HepG2 (cell line): ENCODE measurements at regions not wholly inside any gene's neighbourhood (a gene's known extent, or its start where the extent isn't known, plus 50 kb on each side); places are given as distances from the start of the nearest gene placed in this dataset.

Source experiments
- ATAC-seq: fragments of 200-7000 bp; cut with Tn5 transposase; 3 replicates; pipeline ENCODE4 v1.9.1; 2020; ENCODE audit warnings: mild to moderate bottlenecking, moderate library complexity
- BruUV-seq: library from RNA; stranded (reverse); fragments of 400-500 nt; replicated peaks from 2 replicates; lab custom pipeline; 2021; lab: Mats Ljungman, UMichigan
- CTCF ChIA-PET: fragments of 300-600 bp; formaldehyde crosslinking; extraction: SDS; loops from one replicate; lab custom pipeline; 2021; ENCODE audit warnings: low total read pairs, inconsistent platforms, low intra/inter-chr PET ratio; lab: Yijun Ruan, JAX
- POLR2A ChIA-PET: fragments of 350-600 bp; sonication (Branson Sonifier 250); formaldehyde crosslinking; loops from one replicate; lab custom pipeline; 2020; ENCODE audit warnings: antibody characterized with exemption, inconsistent platforms; lab: Yijun Ruan, JAX
- DNase-seq: peaks from one replicate; pipeline ENCODE4 v3.0.0-alpha.2; 2015; ENCODE audit warnings: low spot score
- FAIRE-seq: peaks from 3 replicates; lab custom pipeline; 2011; peaks lifted over from hg19 to GRCh38; lab: Jason Lieb, UNC
- H2AFZ ChIP-seq: one replicate; pipeline ENCODE4 v1.6.1; 2011; ENCODE audit warnings: low read length, inconsistent platforms
- H3K27ac ChIP-seq: fragments of 300-600 bp; 3 replicates; pipeline ENCODE4 v1.8.0; 2011; ENCODE audit warnings: mixed run types, mild to moderate bottlenecking, mixed read lengths, low read length, inconsistent platforms; ENCODE audit not compliant: insufficient read depth; ENCODE audit errors: extremely low read length
- H3K27me3 ChIP-seq, 2 experiments: fragments of 200-600 bp in 1 of 2; 2 replicates in 1 of 2; 3 replicates in 1 of 2; pipeline versions ENCODE4 v1.6.0 to v1.8.0; 2011; ENCODE audit warnings: low read length in 2 of 2, mild to moderate bottlenecking in 2 of 2, moderate library complexity in 2 of 2, inconsistent platforms in 1 of 2; ENCODE audit not compliant: insufficient read depth in 2 of 2, control insufficient read depth in 1 of 2
- H3K36me3 ChIP-seq, 2 experiments: fragments of 200-600 bp in 1 of 2; replicated peaks in 1 of 2; 2 replicates in 1 of 2; 3 replicates in 1 of 2; pipeline versions ENCODE4 v1.5.1 to v1.8.0; 2011; ENCODE audit warnings: low read length in 2 of 2, inconsistent platforms in 1 of 2; ENCODE audit not compliant: insufficient read depth in 2 of 2, control insufficient read depth in 1 of 2
- H3K4me1 ChIP-seq: 2 replicates; pipeline ENCODE4 v1.5.1; 2012; ENCODE audit warnings: low read length, inconsistent platforms; ENCODE audit not compliant: insufficient read depth
- H3K4me2 ChIP-seq: 2 replicates; pipeline ENCODE4 v1.6.0; 2011; ENCODE audit warnings: low read depth, low read length, inconsistent platforms
- H3K4me3 ChIP-seq, 3 experiments: fragments of 200-600 bp in 1 of 3; sonication (generic), shearing (Covaris generic) in 1 of 3; replicated peaks in 1 of 3; 2 replicates each; pipeline ENCODE4 v1.5.1; 2011 to 2016; ENCODE audit warnings: low read length in 3 of 3, inconsistent platforms in 2 of 3, low read depth in 2 of 3, mild to moderate bottlenecking in 2 of 3, control low read depth in 1 of 3, mixed read lengths in 1 of 3; ENCODE audit not compliant: insufficient read depth in 1 of 3
- H3K79me2 ChIP-seq: one replicate; pipeline ENCODE4 v1.6.1; 2011; ENCODE audit warnings: low read length, inconsistent platforms; ENCODE audit not compliant: insufficient read depth
- H3K9ac ChIP-seq: 2 replicates; pipeline ENCODE4 v1.6.0; 2011; ENCODE audit warnings: mild to moderate bottlenecking, low read depth, low read length, inconsistent platforms; ENCODE audit not compliant: insufficient read depth
- H3K9me3 ChIP-seq: 2 replicates; pipeline ENCODE4 v1.5.1; 2012; ENCODE audit warnings: mild to moderate bottlenecking, low read length
- H4K20me1 ChIP-seq: 2 replicates; pipeline ENCODE4 v1.6.0; 2011; ENCODE audit warnings: inconsistent platforms, mild to moderate bottlenecking, low read length, moderate library complexity; ENCODE audit not compliant: insufficient read depth
- RARA ChIP-seq: IDR thresholded peaks from 2 replicates; pipeline ENCODE4 v1.6.1; 2016; ENCODE audit warnings: missing genetic modification reagents, missing compliant biosample characterization
- SATB2 ChIP-seq: sonication (generic); formaldehyde crosslinking; IDR thresholded peaks from 2 replicates; pipeline ENCODE4 v1.5.0; 2020; ENCODE audit warnings: missing genetic modification reagents
- STAG1 ChIP-seq: sonication (generic); formaldehyde crosslinking; IDR thresholded peaks from 2 replicates; pipeline ENCODE4 v1.4.0; 2020; ENCODE audit warnings: missing genetic modification reagents
- ZBTB1 ChIP-seq: sonication (generic); formaldehyde crosslinking; IDR thresholded peaks from 2 replicates; pipeline ENCODE4 v1.4.0; 2020; ENCODE audit warnings: missing genetic modification reagents, borderline replicate concordance
- ZFP90 ChIP-seq: sonication (generic); formaldehyde crosslinking; IDR thresholded peaks from 2 replicates; pipeline ENCODE4 v1.8.0; 2022; ENCODE audit warnings: missing genetic modification reagents, mild to moderate bottlenecking, inconsistent platforms, borderline replicate concordance
- ZNF138 ChIP-seq: sonication (generic); formaldehyde crosslinking; IDR thresholded peaks from 2 replicates; pipeline ENCODE4 v1.5.0; 2020; ENCODE audit warnings: mild to moderate bottlenecking, low read depth, missing genetic modification reagents
- ZNF234 ChIP-seq: sonication (generic); formaldehyde crosslinking; conservative IDR thresholded peaks from 2 replicates; pipeline ENCODE4 v1.5.1; 2020; ENCODE audit warnings: mild to moderate bottlenecking, missing genetic modification reagents
- ZNF383 ChIP-seq: sonication (generic); formaldehyde crosslinking; IDR thresholded peaks from 2 replicates; pipeline ENCODE4 v1.4.0; 2020; ENCODE audit warnings: missing genetic modification reagents, mild to moderate bottlenecking, borderline replicate concordance
- ZNF546 ChIP-seq: sonication (generic); formaldehyde crosslinking; conservative IDR thresholded peaks from 2 replicates; pipeline ENCODE4 v1.8.1; 2023; ENCODE audit warnings: mild to moderate bottlenecking, missing genetic modification reagents
- ZNF614 ChIP-seq: IDR thresholded peaks from 2 replicates; pipeline ENCODE4 v1.6.1; 2018; ENCODE audit warnings: missing biosample characterization, missing genetic modification reagents, inconsistent platforms, borderline replicate concordance
- ZNF841 ChIP-seq: sonication (generic); formaldehyde crosslinking; IDR thresholded peaks from 2 replicates; pipeline ENCODE4 v1.8.1; 2023; ENCODE audit warnings: missing genetic modification reagents, borderline replicate concordance
- in situ Hi-C: cut with HindIII; loops from 2 replicates; pipeline ENCODE4 v1.10.0; 2017; ENCODE audit warnings: low pct_unique_long_range_greater_than_20kb; ENCODE audit not compliant: extremely low pct_ligation_motif_present
- intact Hi-C: fragments of 100-400 bp; cut with micrococcal nuclease; formaldehyde crosslinking; loops from one replicate; pipeline ENCODE4 v1.10.0; 2022; ENCODE audit not compliant: unreplicated experiment
- TF ChIP-seq, protein P1 (sequence below): sonication (generic); formaldehyde crosslinking; IDR thresholded peaks from 2 replicates; pipeline ENCODE4 v1.9.0; 2021; ENCODE audit warnings: missing genetic modification reagents, borderline replicate concordance
- TF ChIP-seq, protein P2 (sequence below): IDR thresholded peaks from 2 replicates; pipeline ENCODE4 v1.6.1; 2012; ENCODE audit warnings: inconsistent platforms

DNA sequence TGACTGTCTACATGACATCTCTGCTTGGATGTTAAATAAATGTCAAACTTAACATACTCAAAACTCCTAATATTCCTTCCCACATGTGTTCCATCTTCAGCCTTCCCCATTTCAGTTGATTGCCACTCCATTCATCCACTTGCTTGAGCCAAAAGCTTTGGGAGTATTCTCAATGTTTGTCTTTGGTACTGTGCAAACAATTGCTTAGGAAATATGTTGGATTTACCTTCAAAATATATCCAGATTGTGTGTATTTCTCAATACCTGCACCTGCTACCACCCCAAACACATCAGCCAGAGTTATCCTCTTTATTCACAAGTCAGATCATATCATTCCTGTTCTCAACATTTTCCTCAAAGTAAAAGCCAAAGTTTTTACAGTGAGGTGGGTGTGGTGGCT, 350.3 kb upstream of the FAM98A start:
- TF ChIP-seq SATB2 (CRISPR knock-in tag) (no peak), STAG1 (CRISPR knock-in tag) (no peak), ZNF234 (CRISPR knock-in tag) (no peak), ZFP90 (no peak), ZNF614 (no peak), ZNF546 (CRISPR knock-in tag) (no peak), ZNF138 (CRISPR knock-in tag) (no peak), ZBTB1 (CRISPR knock-in tag) (no peak), RARA (CRISPR knock-in tag) (no peak), ZNF841 (no peak), ZNF383 (CRISPR knock-in tag) (no peak)
- TF ChIP-seq, protein P1, sequence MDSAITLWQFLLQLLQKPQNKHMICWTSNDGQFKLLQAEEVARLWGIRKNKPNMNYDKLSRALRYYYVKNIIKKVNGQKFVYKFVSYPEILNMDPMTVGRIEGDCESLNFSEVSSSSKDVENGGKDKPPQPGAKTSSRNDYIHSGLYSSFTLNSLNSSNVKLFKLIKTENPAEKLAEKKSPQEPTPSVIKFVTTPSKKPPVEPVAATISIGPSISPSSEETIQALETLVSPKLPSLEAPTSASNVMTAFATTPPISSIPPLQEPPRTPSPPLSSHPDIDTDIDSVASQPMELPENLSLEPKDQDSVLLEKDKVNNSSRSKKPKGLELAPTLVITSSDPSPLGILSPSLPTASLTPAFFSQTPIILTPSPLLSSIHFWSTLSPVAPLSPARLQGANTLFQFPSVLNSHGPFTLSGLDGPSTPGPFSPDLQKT (CRISPR knock-in tag) = no peak
- TF ChIP-seq, protein P2, sequence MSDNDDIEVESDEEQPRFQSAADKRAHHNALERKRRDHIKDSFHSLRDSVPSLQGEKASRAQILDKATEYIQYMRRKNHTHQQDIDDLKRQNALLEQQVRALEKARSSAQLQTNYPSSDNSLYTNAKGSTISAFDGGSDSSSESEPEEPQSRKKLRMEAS = no peak
- BruUV-seq = no TSS peak
- POLR2A ChIA-PET = no interaction called here

More for the DNA sequence above, 350.3 kb upstream of the FAM98A start:
- Histone ChIP-seq H3K4me2 (no peak overlapping the region), H3K79me2 (no peaks in the 10 kb centered on the region), H4K20me1 (no peaks in the 10 kb centered on the region), H3K4me3 (no peak overlapping the region), H2AFZ (no peak overlapping the region), H3K36me3 (no peaks in the 10 kb centered on the region), H3K9me3 (peaks cover 6% of the 10 kb centered on the region; the same call in 1 of the 2 replicates), H3K27ac (no peak overlapping the region), H3K9ac (no peak overlapping the region), H3K4me1 (0 out of 2 replicates have a peak, but pooled peaks cover 5% of the 10 kb centered on the region), H3K27me3 (no peaks in the 10 kb centered on the region)
- no peak for ATAC-seq
- FAIRE-seq = no peak
- intact Hi-C loops (no loop called here), in situ Hi-C loops (no loop called here)
- DNase-seq = no peak
- CTCF ChIA-PET = no interaction called here
